GM18909 (cell line): ENCODE measurements at regions not wholly inside any gene's neighbourhood (a gene's known extent, or its start where the extent isn't known, plus 50 kb on each side); places are given as distances from the start of the nearest gene placed in this dataset.
A peak's percentile ranks its signal among the peaks of the same experiment; 100 is the strongest.
"Not testable (repeated sequence)": the region's sequence is repeated elsewhere in the genome, so short reads cannot be mapped to it uniquely, and the experiment has no call there.

Source experiments
- ATAC-seq: cut with Tn5 transposase; IDR thresholded peaks from one replicate; pipeline ENCODE4 v1.9.1; 2021; ENCODE audit warnings: mild to moderate bottlenecking; ENCODE audit not compliant: unreplicated experiment, poor library complexity

DNA sequence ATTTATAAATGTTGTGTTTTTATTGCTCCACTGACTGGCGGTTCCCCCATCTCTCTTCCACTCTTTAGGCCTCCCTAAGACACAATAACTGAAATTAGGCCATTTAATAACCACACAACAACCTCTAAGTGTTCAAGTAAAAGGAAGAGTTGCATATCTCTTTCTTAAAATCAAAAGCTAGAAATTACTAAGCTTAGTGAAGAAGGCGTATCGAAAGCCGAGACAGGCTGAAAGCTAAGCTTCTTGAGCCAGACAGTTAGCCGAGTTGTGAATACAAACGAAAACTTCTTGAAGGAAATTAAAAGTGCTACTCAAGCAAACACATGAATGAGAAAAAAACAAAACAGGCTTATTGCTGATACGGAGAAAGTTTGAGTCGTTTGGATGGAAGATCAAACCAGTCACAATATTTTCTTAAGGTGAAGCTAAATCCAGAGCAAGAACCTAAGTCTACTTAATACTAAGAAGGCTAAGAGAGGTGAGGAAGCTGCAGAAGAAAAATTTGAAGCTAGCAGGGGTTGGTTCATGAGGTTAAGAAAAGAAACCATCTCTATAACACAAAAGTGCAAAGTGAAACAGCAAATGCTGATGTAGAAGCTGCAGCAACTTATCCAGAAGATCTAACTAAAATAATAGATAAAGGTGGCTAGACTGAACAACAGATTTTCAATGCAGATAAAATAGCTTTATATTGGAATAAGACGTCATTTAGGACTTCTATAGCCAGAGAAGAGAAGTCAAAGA, 194.0 kb upstream of the TTC29 start:
- no peak for ATAC-seq

DNA sequence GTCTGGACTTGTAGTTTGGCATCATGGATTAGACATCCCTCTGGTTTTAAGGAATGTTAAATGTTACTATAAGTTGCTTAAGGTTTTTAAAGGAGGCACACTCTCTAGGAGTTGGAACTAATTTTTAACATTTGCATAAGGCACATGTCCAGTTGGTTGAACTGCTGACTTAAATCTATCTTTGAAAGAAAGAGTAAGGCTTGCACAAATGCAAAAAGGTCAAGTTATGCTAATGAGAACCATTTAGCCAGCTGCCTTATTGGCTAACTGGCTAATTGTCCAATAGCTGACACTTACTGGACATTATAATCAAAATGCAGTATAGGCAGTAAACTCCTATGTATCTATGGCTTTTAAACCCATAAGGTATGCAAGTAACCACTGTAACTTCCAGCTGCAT, 206.1 kb upstream of the TTC29 start:
- no peak for ATAC-seq

DNA sequence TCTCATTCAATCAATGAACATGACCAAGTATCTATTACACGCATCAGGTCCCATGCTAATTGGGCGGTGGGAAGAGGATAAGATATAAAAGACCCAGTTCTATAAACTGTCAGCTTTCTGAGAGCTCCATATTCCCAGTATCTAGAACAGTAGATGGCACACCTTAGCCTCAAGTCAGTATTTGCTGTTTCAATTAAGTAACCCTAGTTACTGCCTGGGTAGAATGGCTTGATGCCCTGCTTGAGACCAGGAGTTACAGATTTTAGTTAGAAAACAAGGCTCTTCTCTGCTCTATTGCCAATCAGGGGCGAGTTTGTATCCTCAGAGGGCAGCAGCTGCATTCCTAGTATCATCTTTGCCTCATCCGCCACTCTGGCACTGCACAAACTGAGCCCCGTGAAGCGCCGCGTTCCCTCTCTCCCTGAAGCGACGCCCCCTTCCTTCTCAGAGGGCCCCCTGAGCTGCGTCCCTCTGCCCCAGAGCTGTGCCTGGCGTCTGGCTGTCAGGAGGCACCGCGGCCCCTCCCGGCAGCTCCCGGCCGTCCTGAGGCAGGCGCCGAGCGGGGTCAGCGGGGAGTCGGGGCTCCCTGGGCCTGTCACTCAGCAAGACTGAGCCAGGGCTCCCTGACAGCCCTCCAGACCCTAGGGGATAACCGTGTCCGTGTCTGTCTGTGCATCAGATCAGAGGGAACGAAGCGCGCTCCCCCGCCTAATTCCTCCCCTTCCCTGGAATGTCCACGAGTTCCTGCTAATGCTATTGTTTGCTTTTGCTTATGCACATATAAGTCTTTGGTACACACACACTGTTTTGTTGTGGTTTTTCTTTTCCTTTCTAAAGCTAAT, 212.4 kb upstream of the TTC29 start:
- ATAC-seq: no peak

DNA sequence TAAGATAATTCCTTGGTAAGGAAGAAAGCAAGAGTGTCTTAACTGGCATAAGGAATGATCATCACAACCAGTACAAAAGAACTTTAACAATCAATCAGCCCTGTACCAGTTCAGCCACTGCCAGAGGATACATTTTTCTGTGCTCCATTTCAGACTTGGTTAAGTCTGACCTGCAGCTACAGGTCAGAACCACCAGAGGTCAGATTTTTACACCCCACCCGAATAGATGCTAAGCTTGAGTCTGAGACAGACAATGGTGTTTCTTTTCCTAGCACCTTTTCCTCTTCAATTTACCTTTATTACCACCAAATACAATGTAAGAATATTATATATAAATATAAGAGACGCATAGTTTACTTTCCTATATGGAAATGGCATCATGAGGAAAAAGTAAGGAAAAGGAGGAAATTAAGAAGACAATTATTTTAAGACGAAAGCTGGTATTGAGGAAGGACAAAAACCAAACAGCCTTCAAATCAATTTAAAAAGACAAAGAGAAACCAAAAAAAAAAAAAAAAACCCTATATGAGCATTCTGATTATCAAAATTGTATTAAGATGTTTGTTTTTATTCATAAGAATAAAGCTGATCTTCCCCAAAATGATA, 215.3 kb upstream of the TTC29 start:
- peak; percentile 92 for ATAC-seq

DNA sequence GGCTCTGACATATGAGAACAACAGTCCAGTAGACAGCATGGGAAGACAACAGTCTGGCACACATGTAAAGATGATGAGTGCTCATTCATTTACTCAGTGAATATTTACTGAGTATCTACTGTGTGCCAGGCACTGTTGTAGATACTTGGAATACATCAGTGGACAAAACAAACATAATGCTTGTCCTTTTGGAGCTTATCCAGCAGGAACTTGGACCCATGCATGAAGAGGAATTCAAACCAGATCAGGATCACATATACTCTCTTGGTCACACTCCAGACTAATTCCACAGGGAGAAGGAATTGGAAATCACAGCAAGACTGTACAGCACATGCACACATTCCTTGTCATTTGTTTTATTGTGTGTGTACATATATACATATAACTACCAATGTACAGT, 217.6 kb upstream of the TTC29 start:
- no peak for ATAC-seq

DNA sequence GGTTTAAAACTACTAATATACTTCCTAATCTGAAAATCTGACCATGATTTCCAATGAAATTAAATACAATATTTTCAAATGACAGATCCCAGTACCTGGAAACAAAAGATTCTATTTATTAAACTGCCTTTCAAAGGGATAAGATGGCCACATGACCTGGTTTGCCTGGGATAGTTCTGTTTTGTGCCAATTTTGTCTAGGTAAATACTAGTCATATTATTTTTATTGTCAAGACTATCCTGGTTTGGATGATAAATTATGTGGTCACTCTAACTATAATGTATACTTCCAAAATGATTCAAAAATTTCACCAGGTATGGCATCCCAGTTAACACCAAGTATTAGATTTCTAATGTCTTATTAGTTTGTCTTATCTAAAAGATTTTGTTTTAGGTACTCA, 222.5 kb upstream of the TTC29 start:
- ATAC-seq: not testable (repeated sequence)

DNA sequence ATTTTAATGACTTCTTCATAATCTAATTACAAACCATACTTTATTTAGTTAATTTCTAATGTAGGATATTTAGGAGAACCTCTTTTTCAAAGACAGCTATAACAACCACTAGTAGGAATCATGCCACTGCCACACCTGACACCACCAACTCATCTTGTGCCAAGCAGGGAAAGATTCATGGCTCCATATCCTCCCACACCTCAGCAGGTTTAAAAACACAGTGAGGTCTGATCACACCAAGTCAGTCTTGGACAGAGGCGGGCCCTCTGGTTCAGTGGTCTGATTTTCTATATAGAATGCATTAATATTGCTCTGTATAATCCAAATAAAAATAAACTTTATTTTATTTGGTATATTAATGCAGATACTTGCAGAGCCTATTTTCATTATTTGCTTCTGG, 227.7 kb upstream of the TTC29 start:
- no peak for ATAC-seq

DNA sequence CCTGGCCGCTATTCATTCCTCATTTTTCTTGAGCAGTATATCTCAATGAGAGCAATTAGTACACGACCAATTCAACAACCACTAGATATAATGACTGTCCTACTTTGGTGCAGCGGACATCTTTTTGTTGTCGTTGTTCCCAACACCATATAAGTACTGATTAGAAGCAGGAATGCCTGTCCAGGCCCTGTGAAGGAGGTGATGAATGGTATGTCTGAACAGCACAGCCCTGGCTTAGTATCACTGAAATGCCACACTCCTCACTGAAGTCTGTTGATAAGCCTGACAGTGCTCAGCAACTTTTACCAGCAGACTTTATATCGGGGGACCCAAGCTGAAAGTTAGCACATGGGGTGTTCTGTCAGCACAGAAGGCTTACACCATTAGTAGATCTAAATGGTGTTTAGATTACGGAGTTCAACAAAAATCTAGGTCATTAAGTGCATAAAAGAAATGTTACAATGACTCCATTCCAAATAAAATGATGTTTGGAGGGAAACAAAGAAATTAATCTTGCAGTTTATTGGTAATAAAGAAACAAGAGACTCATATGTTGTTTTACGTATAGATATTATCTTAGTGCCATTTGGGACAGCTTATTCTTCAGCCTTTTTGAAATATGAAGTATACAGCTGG, 228.3 kb upstream of the TTC29 start:
- ATAC-seq: no peak

DNA sequence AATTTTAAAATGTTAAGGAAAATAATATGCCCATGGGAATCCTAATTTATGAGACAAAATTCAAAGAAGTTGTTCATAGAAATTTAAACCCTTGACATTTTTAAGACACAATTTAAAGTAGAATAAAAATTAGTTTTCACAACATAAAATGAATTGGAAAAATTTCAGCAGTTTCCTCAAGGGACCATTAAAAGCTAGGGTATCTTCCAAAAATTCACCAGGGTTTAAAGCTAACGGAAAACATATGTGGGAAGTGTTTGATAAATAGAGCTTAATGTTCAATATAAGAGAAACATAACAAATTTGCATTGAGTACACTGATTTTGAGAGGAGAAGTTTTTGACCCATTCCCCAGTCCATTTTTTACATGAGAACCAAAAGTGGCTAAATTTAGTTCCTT, 228.9 kb upstream of the TTC29 start:
- no peak for ATAC-seq

DNA sequence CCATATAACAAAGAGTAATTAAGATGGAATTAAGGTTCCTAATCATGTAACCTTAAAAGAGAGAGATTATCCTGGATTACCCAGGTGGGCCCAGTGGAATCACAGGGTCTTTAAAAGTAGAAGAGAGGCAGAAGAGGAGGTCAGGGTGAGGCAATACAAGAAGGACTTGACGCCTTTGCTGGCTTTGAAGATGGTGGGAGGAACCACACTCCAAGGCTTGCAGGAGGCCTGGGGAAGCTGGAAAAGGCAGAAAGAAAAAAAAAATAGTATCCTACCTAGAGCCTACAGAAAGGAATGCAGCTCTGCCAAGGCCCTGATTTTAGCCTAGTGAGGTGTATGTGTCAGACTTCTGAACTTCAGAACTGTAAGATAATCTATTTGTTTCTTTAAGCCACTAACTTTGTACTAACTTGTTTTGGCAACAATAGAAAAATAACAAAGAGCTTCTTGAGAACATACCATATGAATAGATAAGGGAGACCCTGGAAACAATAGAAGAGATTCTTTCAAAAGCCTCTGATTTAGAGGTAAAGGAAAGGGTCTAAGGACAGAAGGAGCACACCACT, 229.9 kb upstream of the TTC29 start:
- ATAC-seq: no peak

DNA sequence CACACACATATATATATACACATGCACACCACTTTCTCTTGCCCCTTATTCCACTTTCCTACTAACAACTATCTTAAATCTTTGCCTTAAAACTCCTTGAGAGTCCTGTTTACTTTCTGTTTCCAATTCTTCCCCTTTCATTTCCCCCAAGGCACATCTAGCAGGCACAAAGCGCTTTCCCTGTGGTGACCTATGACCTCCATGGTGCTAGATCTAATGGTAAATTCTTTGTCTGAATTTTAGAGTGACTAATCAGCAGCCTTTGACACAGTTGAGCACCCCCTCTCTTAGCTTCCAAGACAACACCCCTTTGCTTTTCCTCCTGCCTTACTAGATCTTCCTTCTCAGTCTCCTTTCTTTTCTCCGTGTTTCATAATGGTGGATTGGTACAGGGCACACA, 236.4 kb upstream of the TTC29 start:
- ATAC-seq: no peak

DNA sequence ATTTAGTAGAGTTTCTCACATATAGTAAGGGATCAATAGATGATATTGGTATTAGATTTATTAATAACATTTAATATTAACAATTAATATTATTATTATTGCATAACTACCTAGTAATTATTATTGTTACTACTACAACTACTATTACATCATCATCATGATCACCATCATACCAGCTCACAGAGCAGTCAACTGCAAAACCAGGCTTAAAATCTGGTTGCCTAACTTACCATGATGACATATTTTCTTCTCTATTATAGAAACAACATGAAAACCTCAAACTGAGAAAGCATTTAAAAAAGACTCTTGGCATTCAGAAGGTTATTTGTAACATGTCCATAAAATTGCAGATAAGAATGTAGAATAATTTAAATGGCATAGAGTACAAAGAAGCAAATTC, 247.0 kb upstream of the TTC29 start:
- no peak for ATAC-seq

DNA sequence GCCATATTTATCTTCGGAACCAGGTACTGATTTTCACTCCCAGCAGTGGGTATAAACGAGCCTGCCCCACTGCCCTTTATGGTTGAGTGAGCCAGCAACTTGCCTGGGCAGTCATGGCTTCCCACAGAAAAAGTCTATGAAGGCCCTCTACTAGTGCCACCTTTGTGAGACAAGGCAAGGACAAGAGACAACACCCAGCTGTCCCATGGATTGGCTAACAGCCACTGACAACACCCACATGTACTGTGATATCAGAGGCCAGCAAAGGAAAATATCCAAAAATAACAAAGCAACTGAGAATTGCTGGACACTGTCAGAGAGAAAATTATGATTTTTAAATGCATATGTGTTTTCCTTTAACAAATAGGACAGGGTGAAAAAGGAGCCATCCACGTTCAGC, 248.4 kb upstream of the TTC29 start:
- no peak for ATAC-seq

DNA sequence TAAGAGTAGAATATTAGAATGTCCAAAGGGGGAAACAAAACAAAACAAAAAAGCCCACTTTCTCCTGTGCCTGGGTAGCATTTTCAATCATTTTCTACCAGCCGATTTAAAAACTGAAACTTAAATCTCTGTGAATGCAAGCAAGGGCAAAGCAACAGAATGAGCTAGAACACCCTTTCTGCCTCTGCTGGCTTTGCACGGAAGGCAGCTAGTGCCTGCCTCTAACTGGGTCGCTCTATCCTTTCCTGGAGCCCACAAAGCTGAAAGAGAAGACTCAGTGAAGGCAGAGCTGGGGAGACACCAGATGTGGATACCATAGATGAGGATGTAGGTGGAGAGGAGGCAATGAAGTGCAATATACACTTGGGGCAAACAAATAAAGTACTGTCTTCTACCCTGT, 248.9 kb upstream of the TTC29 start:
- no peak for ATAC-seq

DNA sequence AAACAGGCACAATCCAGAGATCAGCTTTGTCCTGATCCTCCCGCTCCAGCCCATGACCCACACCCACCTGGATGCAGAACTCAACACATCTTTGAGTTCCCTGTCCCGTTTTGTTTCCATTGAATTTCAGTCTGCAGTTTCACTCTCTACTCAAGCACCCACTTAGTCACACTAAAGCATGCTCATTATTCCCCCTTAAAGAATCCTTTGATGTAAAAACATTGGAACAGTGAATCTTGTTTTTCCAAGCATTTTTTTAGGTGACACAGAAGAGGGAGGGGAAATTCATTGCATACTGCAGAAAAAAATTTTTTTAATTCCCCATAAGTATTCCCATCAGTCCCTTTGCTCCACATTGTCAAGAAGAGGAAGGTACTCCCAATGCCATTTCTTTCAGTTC, 249.7 kb upstream of the TTC29 start:
- ATAC-seq: no peak

DNA sequence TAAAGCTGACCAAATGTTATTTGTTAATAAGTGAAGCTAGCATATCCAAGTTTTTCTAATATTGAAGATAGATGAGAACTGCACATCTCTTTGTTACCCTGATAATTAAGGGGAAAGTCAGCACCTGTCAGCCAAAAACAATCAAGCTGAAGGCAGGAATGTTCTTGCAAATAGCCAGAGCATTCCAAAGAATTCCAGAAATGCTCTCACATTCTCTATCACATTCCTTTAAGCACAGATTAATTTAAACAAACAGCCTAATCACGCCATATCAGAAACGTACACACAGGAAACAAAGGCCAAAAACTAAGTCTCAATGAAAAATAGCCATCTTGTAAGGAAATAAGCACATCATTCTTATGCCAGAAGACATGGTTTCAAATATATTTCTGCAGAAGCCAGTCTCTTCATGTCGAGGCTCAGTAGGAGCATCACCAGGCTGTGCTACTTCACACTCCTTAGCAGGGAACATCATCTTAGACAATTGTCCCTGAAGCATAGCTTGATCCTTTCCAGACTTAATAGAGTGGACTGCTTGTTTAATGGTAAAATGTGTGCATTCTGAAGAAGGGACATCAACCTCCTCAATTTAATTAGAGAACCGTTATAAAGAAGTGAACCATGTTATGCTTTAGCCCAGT, 252.9 kb upstream of the TTC29 start:
- no peak for ATAC-seq

DNA sequence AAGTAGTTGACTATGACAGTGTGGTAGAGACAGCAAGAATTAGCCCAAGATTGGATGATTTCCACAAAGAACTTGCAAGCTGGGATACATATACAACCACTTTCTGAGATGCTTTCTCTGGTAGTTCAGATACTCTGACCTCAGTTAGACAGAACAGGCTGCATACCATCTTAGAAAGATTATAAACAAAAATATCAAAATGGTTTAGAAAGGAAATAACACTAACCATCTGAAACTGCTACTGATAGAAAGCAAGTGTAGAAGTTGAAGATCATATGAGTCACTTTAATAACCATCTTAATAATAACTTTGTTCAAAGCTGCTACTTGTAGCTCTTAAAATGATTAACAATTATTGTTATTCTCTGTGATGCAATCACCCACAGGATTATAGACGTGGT, 255.4 kb upstream of the TTC29 start:
- no peak for ATAC-seq

DNA sequence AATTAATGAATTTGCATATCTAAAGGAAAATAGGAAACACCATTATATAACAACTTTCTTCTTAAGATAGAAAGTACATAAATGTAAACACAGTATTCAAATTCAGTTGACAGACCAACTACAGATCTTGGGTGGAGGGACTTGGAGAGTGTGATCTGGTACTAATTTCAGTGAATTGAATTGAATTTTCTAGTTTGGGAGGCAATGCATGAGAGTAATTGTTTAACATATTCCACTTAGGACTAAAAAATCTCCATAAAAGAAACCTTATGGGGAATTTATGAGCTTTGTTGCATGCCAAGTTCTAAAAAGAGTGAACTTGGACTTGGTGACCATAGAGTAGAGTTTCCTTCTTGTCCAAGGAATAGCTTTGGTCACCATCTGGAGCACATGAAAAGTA, 261.1 kb upstream of the TTC29 start:
- no peak for ATAC-seq

DNA sequence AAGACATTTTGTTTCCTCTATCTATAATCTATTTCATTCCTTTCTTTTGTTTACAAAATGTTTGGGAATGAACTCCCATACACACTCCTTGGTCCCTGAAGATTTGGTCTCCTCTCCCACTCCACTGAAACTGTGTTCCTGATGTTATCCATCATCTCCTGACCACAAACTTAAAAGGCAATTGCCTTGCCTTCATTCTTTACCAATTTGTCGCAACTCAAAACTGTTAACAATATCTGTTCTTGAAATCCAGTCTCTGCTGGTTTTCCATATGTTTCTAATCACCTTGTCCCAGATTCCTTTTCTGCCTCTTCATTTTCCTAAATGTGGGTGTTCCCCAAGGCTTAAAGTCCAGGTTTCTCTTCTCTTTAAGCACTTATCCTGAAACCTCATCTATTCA, 262.2 kb upstream of the TTC29 start:
- no peak for ATAC-seq

DNA sequence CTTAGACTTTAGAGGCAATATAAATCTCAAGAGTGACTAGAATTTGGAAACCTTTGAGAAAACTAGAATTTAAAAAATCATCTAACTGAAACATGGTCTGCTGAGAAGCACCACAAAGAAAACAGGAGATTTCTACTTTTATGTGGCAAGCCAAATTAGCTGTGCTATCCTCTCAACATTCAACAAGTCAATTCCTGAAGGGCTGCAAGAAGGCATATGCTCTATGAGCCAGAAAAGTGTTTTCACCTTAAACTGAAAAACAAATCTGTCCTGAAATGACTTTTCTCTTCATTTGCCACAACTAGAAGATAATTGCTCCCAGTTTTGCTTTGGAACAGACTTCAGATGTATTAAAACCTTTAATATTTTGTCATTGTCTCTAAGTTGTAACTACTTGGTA, 263.2 kb upstream of the EDNRA start:
- no peak for ATAC-seq
